ENCODE measurements at regions not wholly inside any gene's neighbourhood (a gene's known extent, or its start where the extent isn't known, plus 50 kb on each side); places are given as distances from the start of the nearest gene placed in this dataset.

DNA sequence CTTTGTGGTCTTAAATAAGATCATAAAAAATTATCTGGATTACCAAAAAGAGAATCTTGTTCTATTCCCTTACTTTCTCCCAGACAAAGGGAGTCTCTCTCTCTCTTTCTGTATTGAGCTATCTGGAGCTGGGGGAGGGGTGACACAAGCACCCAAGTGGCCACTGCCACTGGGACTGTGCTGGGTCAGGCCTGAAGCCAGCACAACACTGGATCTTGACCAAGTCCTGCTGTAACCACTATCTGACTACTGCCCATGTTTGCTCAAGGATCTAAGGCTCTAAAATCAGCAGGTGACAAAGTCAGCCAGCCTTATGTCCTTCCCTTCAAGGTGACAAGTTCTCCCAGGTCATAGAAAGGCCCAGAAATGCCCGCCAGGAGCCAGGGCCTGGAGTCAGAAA lies 75.0 kb upstream of the SPATA16 start:
- TF ChIP-seq CTCF (IDR thresholded peaks at IDR 0.05; ENCODE audit: extremely low read depth in 1 of 2, insufficient read depth in 1 of 2, low read depth in 1 of 2, low read length in 2 of 2) (no peak), POLR2A (IDR thresholded peaks at IDR 0.05; ENCODE audit: low read depth, low read length) (no peak), POLR2AphosphoS5 (IDR thresholded peaks at IDR 0.05; ENCODE audit: insufficient read depth, low read depth, low read length) (no peak), JUN (IDR thresholded peaks at IDR 0.05; ENCODE audit: borderline replicate concordance, insufficient read depth, insufficient read length, low read depth) (no peak)
- TF ChIP-seq, protein P1, sequence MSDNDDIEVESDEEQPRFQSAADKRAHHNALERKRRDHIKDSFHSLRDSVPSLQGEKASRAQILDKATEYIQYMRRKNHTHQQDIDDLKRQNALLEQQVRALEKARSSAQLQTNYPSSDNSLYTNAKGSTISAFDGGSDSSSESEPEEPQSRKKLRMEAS (IDR thresholded peaks at IDR 0.05; ENCODE audit: insufficient read depth, insufficient read length) = no peak

Data from endothelial cell of umbilical vein (primary cell).